MCF 10A (cell line): ENCODE measurements at regions not wholly inside any gene's neighbourhood (a gene's known extent, or its start where the extent isn't known, plus 50 kb on each side); places are given as distances from the start of the nearest gene placed in this dataset.

ENCODE experiments used
- BruUV-seq: library from RNA; stranded (reverse); fragments of 400-500 nt; replicated peaks from 2 replicates; lab custom pipeline; 2021; lab: Mats Ljungman, UMichigan
- CTCF ChIA-PET: fragments of 300-600 bp; sonication (Branson Sonifier 250); formaldehyde crosslinking; extraction: SDS; loops from one replicate; lab custom pipeline; 2021; ENCODE audit warnings: antibody characterized with exemption, inconsistent platforms; lab: Yijun Ruan, JAX
- POLR2A ChIA-PET: fragments of 300-600, 350-650 bp; sonication (Branson Sonifier 250); formaldehyde crosslinking; extraction: SDS; loops from one replicate; lab custom pipeline; 2020; ENCODE audit warnings: antibody characterized with exemption, inconsistent platforms; lab: Yijun Ruan, JAX
- DNase-seq: peaks from one replicate; pipeline ENCODE4 v3.0.0-alpha.2; 2018; ENCODE audit not compliant: unreplicated experiment
- H3K27ac Mint-ChIP-seq: one replicate; pipeline ENCODE4 v1.8.0; 2022; ENCODE audit warnings: mild to moderate bottlenecking, low read depth, mixed read lengths; ENCODE audit not compliant: unreplicated experiment
- H3K27me3 Mint-ChIP-seq: one replicate; pipeline ENCODE4 v1.8.0; 2022; ENCODE audit warnings: mixed read lengths; ENCODE audit not compliant: insufficient read depth, unreplicated experiment
- H3K36me3 Mint-ChIP-seq: one replicate; pipeline ENCODE4 v1.8.0; 2022; ENCODE audit warnings: mild to moderate bottlenecking, moderate library complexity, mixed read lengths; ENCODE audit not compliant: insufficient read depth, unreplicated experiment
- H3K4me1 Mint-ChIP-seq: one replicate; pipeline ENCODE4 v1.8.0; 2022; ENCODE audit warnings: mixed read lengths; ENCODE audit not compliant: insufficient read depth, unreplicated experiment
- H3K4me3 Mint-ChIP-seq: one replicate; pipeline ENCODE4 v1.8.0; 2022; ENCODE audit warnings: mild to moderate bottlenecking, moderate library complexity, mixed read lengths; ENCODE audit not compliant: unreplicated experiment
- H3K9me3 Mint-ChIP-seq: one replicate; pipeline ENCODE4 v1.8.0; 2022; ENCODE audit warnings: mixed read lengths; ENCODE audit not compliant: unreplicated experiment
- intact Hi-C: fragments of 100-400 bp; cut with micrococcal nuclease; formaldehyde crosslinking; loops from 2 replicates; pipeline ENCODE4 v1.14.1; 2022
- TF ChIP-seq, protein P1 (sequence below): fragments of 200-600 bp; IDR thresholded peaks from one replicate; pipeline ENCODE4 v1.8.0; 2022; ENCODE audit warnings: antibody characterized with exemption, mild to moderate bottlenecking; ENCODE audit not compliant: unreplicated experiment

DNA sequence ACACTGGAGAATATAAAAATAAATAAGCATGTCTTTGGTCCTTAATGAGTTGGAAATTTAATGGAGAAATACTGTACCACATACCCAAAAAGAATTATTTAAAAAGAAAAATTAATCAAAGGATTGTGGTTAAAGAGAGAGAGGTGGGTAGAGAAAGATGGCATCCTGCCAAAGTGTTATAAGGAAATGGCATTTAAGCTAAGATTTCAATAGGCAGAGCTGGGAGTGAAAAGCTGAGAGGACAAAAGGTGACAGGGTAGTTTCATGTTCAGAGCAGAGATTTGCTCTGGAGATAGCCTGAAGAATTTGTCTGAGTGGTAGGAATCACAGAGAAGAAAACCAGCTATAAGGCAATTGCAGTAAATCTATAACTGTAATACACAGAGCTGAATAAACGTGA is 181.0 kb downstream of the SI start:
- no TSS peak for BruUV-seq
- CTCF ChIA-PET = no interaction called here

DNA sequence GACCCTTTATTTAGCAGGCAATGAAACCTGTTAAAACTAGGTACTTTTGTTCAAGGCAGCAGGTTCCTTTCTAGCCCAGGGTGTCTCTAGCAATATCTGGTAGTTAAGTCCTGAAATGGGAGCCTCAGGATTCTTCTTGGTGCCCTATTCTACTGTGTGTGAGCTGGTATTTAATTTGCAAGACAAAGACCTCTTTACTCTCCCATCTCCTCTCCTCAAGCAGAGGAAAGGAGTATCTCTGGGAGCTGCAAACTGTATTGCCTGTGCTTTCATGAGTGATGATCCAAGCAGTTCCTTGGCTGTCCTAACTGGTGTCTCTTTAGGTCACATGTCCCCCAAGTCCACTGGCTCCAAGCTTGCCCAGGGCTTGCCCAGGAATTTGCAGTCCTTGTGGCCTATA is 188.2 kb downstream of the SI start:
- Mint-ChIP-seq H3K36me3 (no peaks in the 10 kb centered on the region), H3K9me3 (no peaks in the 10 kb centered on the region), H3K4me1 (no peaks in the 10 kb centered on the region), H3K27ac (no peak overlapping the region), H3K4me3 (no peak overlapping the region), H3K27me3 (peaks cover 51% of the 10 kb centered on the region)
- ChIA-PET POLR2A (no interaction called here), CTCF (interaction anchor here (0.6 kb wide), 1 partner anchor 641 kb away, joined by 3 read pairs; no protein-coding TSS in a partner anchor)
- DNase-seq = no peak
- BruUV-seq = no TSS peak
- intact Hi-C loops = no loop called here
- TF ChIP-seq, protein P1, sequence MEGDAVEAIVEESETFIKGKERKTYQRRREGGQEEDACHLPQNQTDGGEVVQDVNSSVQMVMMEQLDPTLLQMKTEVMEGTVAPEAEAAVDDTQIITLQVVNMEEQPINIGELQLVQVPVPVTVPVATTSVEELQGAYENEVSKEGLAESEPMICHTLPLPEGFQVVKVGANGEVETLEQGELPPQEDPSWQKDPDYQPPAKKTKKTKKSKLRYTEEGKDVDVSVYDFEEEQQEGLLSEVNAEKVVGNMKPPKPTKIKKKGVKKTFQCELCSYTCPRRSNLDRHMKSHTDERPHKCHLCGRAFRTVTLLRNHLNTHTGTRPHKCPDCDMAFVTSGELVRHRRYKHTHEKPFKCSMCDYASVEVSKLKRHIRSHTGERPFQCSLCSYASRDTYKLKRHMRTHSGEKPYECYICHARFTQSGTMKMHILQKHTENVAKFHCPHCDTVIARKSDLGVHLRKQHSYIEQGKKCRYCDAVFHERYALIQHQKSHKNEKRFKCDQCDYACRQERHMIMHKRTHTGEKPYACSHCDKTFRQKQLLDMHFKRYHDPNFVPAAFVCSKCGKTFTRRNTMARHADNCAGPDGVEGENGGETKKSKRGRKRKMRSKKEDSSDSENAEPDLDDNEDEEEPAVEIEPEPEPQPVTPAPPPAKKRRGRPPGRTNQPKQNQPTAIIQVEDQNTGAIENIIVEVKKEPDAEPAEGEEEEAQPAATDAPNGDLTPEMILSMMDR = no peak

More for the DNA sequence above, 181.0 kb downstream of the SI start:
- intact Hi-C loops = no loop called here
- DNase-seq = no peak
- Mint-ChIP-seq H3K9me3 (no peaks in the 10 kb centered on the region), H3K4me1 (no peaks in the 10 kb centered on the region), H3K27me3 (peaks cover 72% of the 10 kb centered on the region), H3K36me3 (no peaks in the 10 kb centered on the region), H3K4me3 (no peak overlapping the region), H3K27ac (no peak overlapping the region)
- TF ChIP-seq, protein P1 = no peak
- POLR2A ChIA-PET = interaction anchor here (0.6 kb wide), 1 partner anchor 13 kb away, joined by 5 read pairs; no protein-coding TSS in a partner anchor

DNA sequence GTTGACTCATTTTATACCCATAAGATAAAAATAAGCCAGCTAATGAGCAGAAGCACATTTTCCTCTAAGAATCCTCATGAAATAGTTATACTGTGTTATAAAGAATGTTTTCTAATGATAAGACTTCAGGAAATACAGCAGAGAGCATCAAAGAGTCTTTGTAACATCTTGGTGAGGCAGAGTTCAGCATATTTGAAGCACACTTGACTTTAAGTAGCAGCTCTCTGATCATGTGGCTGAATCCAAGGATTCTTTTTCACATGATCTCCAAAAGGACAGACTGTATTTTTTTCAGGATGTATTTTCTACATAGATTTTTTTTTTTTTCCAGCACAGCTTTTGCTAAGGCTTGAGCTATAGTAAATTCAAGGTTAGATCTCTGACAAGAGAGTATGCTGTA is 195.1 kb downstream of the SI start:
- CTCF ChIA-PET = interaction anchor here (0.6 to 1.2 kb wide), 4 partner anchors 68 to 1242 kb away, joined by 3 to 4 read pairs (median 3); no protein-coding TSS in a partner anchor
- Mint-ChIP-seq H3K4me1 (no peaks in the 10 kb centered on the region), H3K27ac (no peak overlapping the region), H3K4me3 (no peak overlapping the region), H3K27me3 (peaks cover 49% of the 10 kb centered on the region), H3K9me3 (no peaks in the 10 kb centered on the region), H3K36me3 (no peaks in the 10 kb centered on the region)
- no peak for DNase-seq
- POLR2A ChIA-PET = interaction anchor here (0.6 kb wide), 1 partner anchor 641 kb away, joined by 4 read pairs; no protein-coding TSS in a partner anchor
- intact Hi-C loops = no loop called here
- BruUV-seq = no TSS peak
- TF ChIP-seq, protein P1 = no peak

DNA sequence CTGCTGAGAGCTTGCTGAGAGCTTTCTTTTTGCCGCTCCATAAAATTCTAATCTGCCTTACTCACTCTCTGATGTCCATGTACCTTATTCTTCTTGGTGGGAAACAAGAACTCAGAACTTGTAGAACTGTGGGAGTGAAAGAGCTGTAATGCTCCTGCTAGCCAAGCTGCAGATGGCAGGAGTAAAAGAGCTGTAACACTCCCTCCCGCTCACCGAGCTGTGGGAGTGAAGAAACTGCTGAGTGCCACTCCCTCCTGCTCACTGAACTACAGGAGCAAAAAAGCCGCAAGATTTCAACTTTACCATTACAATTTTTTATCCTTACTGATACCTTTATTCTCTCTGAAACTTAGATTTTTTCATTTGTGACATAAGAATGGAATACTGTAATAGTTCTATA is 199.1 kb downstream of the SI start:
- Mint-ChIP-seq H3K4me3 (no peak overlapping the region), H3K9me3 (no peaks in the 10 kb centered on the region), H3K27me3 (peaks cover 67% of the 10 kb centered on the region), H3K27ac (no peak overlapping the region), H3K36me3 (no peaks in the 10 kb centered on the region), H3K4me1 (no peaks in the 10 kb centered on the region)
- no peak for DNase-seq
- CTCF ChIA-PET = no interaction called here
- TF ChIP-seq, protein P1 = no peak
- intact Hi-C loops = no loop called here
- POLR2A ChIA-PET = no interaction called here
- BruUV-seq = no TSS peak
